CD8-positive, alpha-beta memory T cell (primary cell): ENCODE measurements at regions not wholly inside any gene's neighbourhood (a gene's known extent, or its start where the extent isn't known, plus 50 kb on each side); places are given as distances from the start of the nearest gene placed in this dataset.
"Not testable (repeated sequence)": the region's sequence is repeated elsewhere in the genome, so short reads cannot be mapped to it uniquely, and the experiment has no call there.

Experiments used
- CTCF ChIA-PET: fragments of 350-600 bp; sonication (Branson Sonifier 250); formaldehyde crosslinking; loops from one replicate; lab custom pipeline; 2021; ENCODE audit warnings: antibody characterized with exemption; lab: Charles Lee
- POLR2A ChIA-PET: fragments of 350-600 bp; sonication (Branson Sonifier 250); formaldehyde crosslinking; loops from one replicate; lab custom pipeline; 2021; ENCODE audit warnings: antibody characterized with exemption; lab: Charles Lee
- DNase-seq, 5 donors: peaks; one replicate each; pipeline versions ENCODE4 v3.0.0 to v3.0.0-alpha.2; 2020 to 2022; ENCODE audit warnings: mixed read lengths in 1 of 5
- H3K27ac ChIP-seq: one replicate; pipeline ENCODE4 v1.7.0; 2013; ENCODE audit warnings: low read depth, mild to moderate bottlenecking, low read length, moderate library complexity
- H3K27me3 ChIP-seq: 2 replicates; pipeline ENCODE4 v1.7.0; 2013; ENCODE audit warnings: low read length, mild to moderate bottlenecking; ENCODE audit not compliant: insufficient read depth, poor library complexity, severe bottlenecking
- H3K36me3 ChIP-seq: 2 replicates; pipeline ENCODE4 v1.7.0; 2013; ENCODE audit warnings: mild to moderate bottlenecking, low read length, moderate library complexity; ENCODE audit not compliant: insufficient read depth
- H3K4me1 ChIP-seq: 2 replicates; pipeline ENCODE4 v1.7.0; 2013; ENCODE audit warnings: mild to moderate bottlenecking, low read length, moderate library complexity; ENCODE audit not compliant: insufficient read depth
- H3K4me3 ChIP-seq: 2 replicates; pipeline ENCODE4 v1.7.0; 2013; ENCODE audit warnings: mild to moderate bottlenecking, low read length
- H3K9me3 ChIP-seq: 2 replicates; pipeline ENCODE4 v1.7.0; 2013; ENCODE audit warnings: mild to moderate bottlenecking, low read length
- H3K27ac Mint-ChIP-seq, 8 donors: one replicate each; pipeline ENCODE4 v1.8.0; 2020 to 2021; ENCODE audit warnings: mixed read lengths in 8 of 8, mild to moderate bottlenecking in 6 of 8, inconsistent platforms in 3 of 8, moderate library complexity in 3 of 8
- H3K27me3 Mint-ChIP-seq, 2 donors: one replicate each; pipeline ENCODE4 v1.8.0; 2020 to 2021; ENCODE audit warnings: mixed read lengths in 2 of 2, mild to moderate bottlenecking in 1 of 2, moderate library complexity in 1 of 2
- H3K36me3 Mint-ChIP-seq, 3 donors: one replicate each; pipeline ENCODE4 v1.8.0; 2020 to 2021; ENCODE audit warnings: mixed read lengths in 3 of 3, inconsistent platforms in 1 of 3, mild to moderate bottlenecking in 1 of 3
- H3K4me1 Mint-ChIP-seq, 3 donors: one replicate each; pipeline ENCODE4 v1.8.0; 2020 to 2021; ENCODE audit warnings: mixed read lengths in 3 of 3, inconsistent platforms in 1 of 3, mild to moderate bottlenecking in 1 of 3
- H3K4me3 Mint-ChIP-seq, 7 donors: one replicate each; pipeline ENCODE4 v1.8.0; 2020 to 2021; ENCODE audit warnings: mixed read lengths in 7 of 7, mild to moderate bottlenecking in 6 of 7, moderate library complexity in 4 of 7, inconsistent platforms in 2 of 7
- H3K9me3 Mint-ChIP-seq, 5 donors: one replicate each; pipeline ENCODE4 v1.8.0; 2020 to 2022; ENCODE audit warnings: mixed read lengths in 5 of 5, mild to moderate bottlenecking in 3 of 5, moderate library complexity in 2 of 5, inconsistent platforms in 1 of 5

- H3K27me3 Mint-ChIP-seq: no peaks in the 10 kb centered on the region
- no peaks in the 10 kb centered on the region for H3K4me1 ChIP-seq
- no peak overlapping the region for H3K27ac Mint-ChIP-seq
- no peaks in the 10 kb centered on the region for H3K36me3 Mint-ChIP-seq
- CTCF ChIA-PET: no interaction called here
- no peaks in the 10 kb centered on the region for H3K36me3 ChIP-seq
- H3K4me1 Mint-ChIP-seq: no peaks in the 10 kb centered on the region
- POLR2A ChIA-PET: no interaction called here
- DNase-seq: no peak
- no peak overlapping the region for H3K4me3 ChIP-seq
- H3K4me3 Mint-ChIP-seq: no peak overlapping the region
- H3K27ac ChIP-seq: no peak overlapping the region
- H3K9me3 ChIP-seq: no peaks in the 10 kb centered on the region
- H3K27me3 ChIP-seq: no peaks in the 10 kb centered on the region
- peaks cover 2 to 8% (median 4%) of the 10 kb centered on the region in 5 donors for H3K9me3 Mint-ChIP-seq
These were observed 395.1 kb downstream of the TFAP2B start for GRCh38 chr6:51213811-51214210.

DNA sequence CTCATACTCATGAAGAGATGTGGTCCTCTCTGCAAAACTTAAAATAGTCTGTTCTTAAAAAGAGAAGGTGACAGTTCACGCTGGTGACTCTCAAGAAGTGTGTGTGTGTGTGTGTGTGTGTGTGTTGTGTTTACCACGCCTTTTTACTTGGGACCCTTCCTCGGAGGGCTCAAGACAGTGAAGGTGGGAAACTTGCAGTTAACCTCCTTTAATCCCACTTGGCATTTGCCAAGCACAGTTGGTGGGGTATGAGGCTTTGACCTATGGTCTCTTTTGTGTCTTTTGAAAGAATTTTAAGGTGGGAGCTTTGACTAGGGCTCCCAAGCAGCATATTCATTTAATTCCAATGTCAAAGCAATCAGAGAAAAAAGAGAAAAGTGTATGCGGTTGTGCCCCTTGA is 395.8 kb downstream of the TFAP2B start:
- Mint-ChIP-seq H3K9me3 (peaks cover 2 to 8% (median 4%) of the 10 kb centered on the region in 5 donors), H3K4me3 (no peak overlapping the region), H3K27ac (no peak overlapping the region), H3K27me3 (no peaks in the 10 kb centered on the region), H3K36me3 (no peaks in the 10 kb centered on the region), H3K4me1 (no peaks in the 10 kb centered on the region)
- no peaks in the 10 kb centered on the region for H3K4me1 ChIP-seq
- no peaks in the 10 kb centered on the region for H3K27me3 ChIP-seq
- H3K4me3 ChIP-seq: no peak overlapping the region
- no peaks in the 10 kb centered on the region for H3K36me3 ChIP-seq
- POLR2A ChIA-PET: no interaction called here
- no peak for DNase-seq
- H3K9me3 ChIP-seq: no peaks in the 10 kb centered on the region
- CTCF ChIA-PET: no interaction called here
- no peak overlapping the region for H3K27ac ChIP-seq

DNA sequence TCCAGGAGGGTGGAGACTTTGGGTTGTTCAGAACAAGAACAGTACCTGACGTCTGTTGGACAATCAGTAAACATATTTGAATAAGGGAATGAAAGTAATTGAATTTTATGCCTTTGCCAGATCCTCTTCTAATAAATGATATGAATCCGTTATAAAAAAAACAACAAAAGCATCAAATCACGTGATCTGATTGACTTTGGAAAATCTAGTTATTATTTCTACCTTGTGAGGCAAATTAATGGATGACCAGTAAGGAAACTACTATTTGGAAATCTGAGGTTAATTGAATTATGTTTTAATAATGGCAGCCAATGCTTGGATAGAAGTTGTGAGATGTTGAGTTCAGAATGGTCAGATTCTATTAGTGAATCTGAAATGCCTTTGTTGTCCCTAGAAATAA is 399.5 kb downstream of the TFAP2B start:
- Mint-ChIP-seq H3K27ac (peak overlapping the region in 1 of 8 donors; percentile 3), H3K4me1 (no peaks in the 10 kb centered on the region), H3K27me3 (no peaks in the 10 kb centered on the region), H3K4me3 (no peak overlapping the region), H3K9me3 (peaks cover 2 to 8% (median 5%) of the 10 kb centered on the region in 5 donors), H3K36me3 (no peaks in the 10 kb centered on the region)
- Histone ChIP-seq H3K4me3 (no peak overlapping the region), H3K4me1 (no peaks in the 10 kb centered on the region), H3K27ac (no peak overlapping the region), H3K9me3 (no peaks in the 10 kb centered on the region), H3K36me3 (no peaks in the 10 kb centered on the region), H3K27me3 (no peaks in the 10 kb centered on the region)
- POLR2A ChIA-PET: no interaction called here
- CTCF ChIA-PET: no interaction called here
- no peak for DNase-seq

- H3K27me3 ChIP-seq, H3K4me3 Mint-ChIP-seq, POLR2A ChIA-PET, H3K4me1 ChIP-seq, H3K27ac ChIP-seq, H3K36me3 Mint-ChIP-seq, H3K27me3 Mint-ChIP-seq, H3K27ac Mint-ChIP-seq, DNase-seq, H3K4me3 ChIP-seq, H3K9me3 ChIP-seq, H3K4me1 Mint-ChIP-seq, H3K36me3 ChIP-seq, CTCF ChIA-PET: not testable (repeated sequence)
- H3K9me3 Mint-ChIP-seq: peaks cover 3 to 14% (median 11%) of the 10 kb centered on the region in 5 donors
These were observed 406.0 kb downstream of the TFAP2B start for GRCh38 chr6:51224580-51225240.

DNA sequence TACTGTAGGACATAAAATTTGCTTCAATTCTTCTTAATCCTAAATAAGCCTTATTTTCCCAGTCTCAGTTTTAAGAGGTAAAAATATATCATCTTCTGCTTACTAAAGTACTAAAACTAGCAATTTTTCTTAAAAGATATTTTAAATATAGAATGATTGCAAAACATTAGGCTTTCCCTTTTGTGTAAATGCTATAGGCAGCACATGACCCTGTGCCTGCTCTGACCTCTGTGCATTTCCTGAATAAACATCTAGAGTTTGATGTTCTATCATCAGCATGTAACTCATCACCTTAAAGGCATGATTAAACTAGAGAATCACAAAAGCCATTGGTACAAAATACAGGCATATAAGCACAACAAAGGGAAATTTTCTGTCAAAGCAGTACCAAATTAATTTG is 422.7 kb downstream of the TFAP2B start:
- H3K27ac Mint-ChIP-seq: no peak overlapping the region
- CTCF ChIA-PET: no interaction called here

DNA sequence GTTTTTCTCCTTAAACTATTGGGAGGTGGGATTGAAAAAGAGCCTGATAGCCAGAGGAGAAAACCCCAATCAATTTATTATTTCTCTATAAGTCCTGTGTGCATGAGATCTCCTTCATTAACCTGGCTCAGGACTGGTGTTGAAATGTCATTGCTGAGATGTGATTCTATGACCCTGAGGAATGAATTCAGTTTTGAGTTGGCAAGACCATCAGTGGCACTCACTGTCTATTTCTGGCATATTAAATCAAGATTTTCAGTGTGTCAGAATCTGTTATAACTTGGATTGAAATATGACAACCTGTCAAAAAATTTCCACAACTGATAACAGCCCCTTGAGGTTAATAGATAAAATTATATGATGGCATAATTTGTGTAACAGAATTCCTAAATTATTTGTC is 431.1 kb downstream of the TFAP2B start:
- Histone ChIP-seq H3K27ac (no peak overlapping the region), H3K4me1 (no peaks in the 10 kb centered on the region), H3K9me3 (no peaks in the 10 kb centered on the region), H3K36me3 (no peaks in the 10 kb centered on the region), H3K27me3 (no peaks in the 10 kb centered on the region), H3K4me3 (no peak overlapping the region)
- H3K36me3 Mint-ChIP-seq: no peaks in the 10 kb centered on the region
- DNase-seq: no peak
- H3K27ac Mint-ChIP-seq: no peak overlapping the region
- H3K27me3 Mint-ChIP-seq: no peaks in the 10 kb centered on the region
- no peaks in the 10 kb centered on the region for H3K4me1 Mint-ChIP-seq
- H3K9me3 Mint-ChIP-seq: peaks cover 0 to 12% (median 3%) of the 10 kb centered on the region in 5 donors
- CTCF ChIA-PET: no interaction called here
- H3K4me3 Mint-ChIP-seq: no peak overlapping the region
- POLR2A ChIA-PET: no interaction called here

More for the DNA sequence above, 422.7 kb downstream of the TFAP2B start:
- no peaks in the 10 kb centered on the region for H3K4me1 Mint-ChIP-seq
- no peaks in the 10 kb centered on the region for H3K27me3 Mint-ChIP-seq
- POLR2A ChIA-PET: no interaction called here
- Histone ChIP-seq H3K36me3 (no peaks in the 10 kb centered on the region), H3K9me3 (no peaks in the 10 kb centered on the region), H3K27ac (no peak overlapping the region), H3K4me3 (no peak overlapping the region), H3K27me3 (no peaks in the 10 kb centered on the region), H3K4me1 (no peaks in the 10 kb centered on the region)
- peaks cover 0 to 15% (median 5%) of the 10 kb centered on the region in 5 donors for H3K9me3 Mint-ChIP-seq
- DNase-seq: no peak
- no peaks in the 10 kb centered on the region for H3K36me3 Mint-ChIP-seq
- H3K4me3 Mint-ChIP-seq: no peak overlapping the region

DNA sequence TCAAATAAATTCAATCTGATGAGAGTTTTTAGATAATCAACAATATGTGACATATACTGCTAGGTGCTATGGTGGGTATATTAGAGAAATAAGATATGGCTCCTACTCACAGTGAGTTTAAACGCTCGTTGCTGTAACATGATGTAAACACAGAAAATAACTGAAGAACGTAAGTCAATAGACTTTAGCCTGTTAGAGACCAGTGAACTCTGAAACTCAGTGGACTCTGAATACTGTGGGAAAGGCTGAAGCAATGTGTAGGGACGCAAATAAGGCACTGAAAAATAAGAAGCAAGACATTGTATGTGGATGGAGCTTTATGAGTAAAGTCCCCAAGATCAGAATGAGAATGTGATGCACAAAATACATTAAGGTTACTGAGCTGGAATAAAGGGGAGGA is 431.6 kb downstream of the TFAP2B start:
- H3K27ac ChIP-seq: no peak overlapping the region
- no peaks in the 10 kb centered on the region for H3K9me3 ChIP-seq
- Mint-ChIP-seq H3K36me3 (no peaks in the 10 kb centered on the region), H3K27me3 (no peaks in the 10 kb centered on the region), H3K4me3 (no peak overlapping the region), H3K9me3 (peaks cover 0 to 9% (median 3%) of the 10 kb centered on the region in 5 donors), H3K4me1 (no peaks in the 10 kb centered on the region), H3K27ac (no peak overlapping the region)
- H3K4me1 ChIP-seq: no peaks in the 10 kb centered on the region
- H3K36me3 ChIP-seq: no peaks in the 10 kb centered on the region
- ChIA-PET POLR2A (no interaction called here), CTCF (no interaction called here)
- DNase-seq: no peak
- no peaks in the 10 kb centered on the region for H3K27me3 ChIP-seq
- H3K4me3 ChIP-seq: no peak overlapping the region

- Mint-ChIP-seq H3K4me1 (no peaks in the 10 kb centered on the region), H3K36me3 (no peaks in the 10 kb centered on the region), H3K27ac (no peak overlapping the region), H3K9me3 (peaks cover 0 to 10% (median 2%) of the 10 kb centered on the region in 5 donors), H3K4me3 (no peak overlapping the region), H3K27me3 (no peaks in the 10 kb centered on the region)
- DNase-seq: no peak
- Histone ChIP-seq H3K9me3 (no peaks in the 10 kb centered on the region), H3K4me1 (no peaks in the 10 kb centered on the region), H3K4me3 (no peak overlapping the region), H3K27ac (no peak overlapping the region), H3K36me3 (no peaks in the 10 kb centered on the region), H3K27me3 (no peaks in the 10 kb centered on the region)
- ChIA-PET POLR2A (no interaction called here), CTCF (no interaction called here)
These were observed 439.3 kb downstream of the TFAP2B start for GRCh38 chr6:51257938-51258337.
